Trophoblast cell (in vitro differentiated cells and primary cell): ENCODE measurements at regions not wholly inside any gene's neighbourhood (a gene's known extent, or its start where the extent isn't known, plus 50 kb on each side); places are given as distances from the start of the nearest gene placed in this dataset.

Experiments
- DNase-seq, 2 donors: peaks; one replicate each; pipeline ENCODE4 v3.0.0-alpha.2; 2016
- H2AFZ ChIP-seq: 2 replicates; pipeline ENCODE4 v1.6.1; 2013; ENCODE audit warnings: low read length, moderate library complexity, mild to moderate bottlenecking; ENCODE audit not compliant: insufficient read depth, poor library complexity
- H2AK5ac ChIP-seq: 2 replicates; pipeline ENCODE4 v1.6.1; 2013; ENCODE audit warnings: mild to moderate bottlenecking, low read length
- H2BK120ac ChIP-seq: 2 replicates; pipeline ENCODE4 v1.6.1; 2013; ENCODE audit warnings: low read length, mild to moderate bottlenecking, moderate library complexity; ENCODE audit not compliant: insufficient read depth, poor library complexity
- H2BK12ac ChIP-seq: 2 replicates; pipeline ENCODE4 v1.6.1; 2013; ENCODE audit warnings: mild to moderate bottlenecking, low read length, moderate library complexity
- H2BK5ac ChIP-seq: 2 replicates; pipeline ENCODE4 v1.6.1; 2013; ENCODE audit warnings: low read length, low read depth, moderate library complexity, mild to moderate bottlenecking; ENCODE audit not compliant: poor library complexity
- H3K14ac ChIP-seq: 2 replicates; pipeline ENCODE4 v1.6.1; 2013; ENCODE audit warnings: mild to moderate bottlenecking, low read length
- H3K18ac ChIP-seq: 2 replicates; pipeline ENCODE4 v1.6.1; 2013; ENCODE audit warnings: mild to moderate bottlenecking, low read length
- H3K23ac ChIP-seq: 2 replicates; pipeline ENCODE4 v1.6.1; 2013; ENCODE audit warnings: low read length
- H3K27ac ChIP-seq: 2 replicates; pipeline ENCODE4 v1.5.1; 2013; ENCODE audit warnings: low read depth, mild to moderate bottlenecking, inconsistent platforms, low read length, moderate library complexity
- H3K27me3 ChIP-seq: 2 replicates; pipeline ENCODE4 v1.6.1; 2013; ENCODE audit warnings: inconsistent platforms, mild to moderate bottlenecking, low read length, moderate library complexity; ENCODE audit not compliant: insufficient read depth
- H3K36me3 ChIP-seq, 2 experiments: 1 replicate in 1 of 2; 2 replicates in 1 of 2; pipeline ENCODE4 v1.6.1; 2013; ENCODE audit warnings: low read length in 2 of 2, mild to moderate bottlenecking in 2 of 2, moderate library complexity in 1 of 2; ENCODE audit not compliant: insufficient read depth in 2 of 2, control insufficient read depth in 1 of 2
- H3K4ac ChIP-seq: 2 replicates; pipeline ENCODE4 v1.6.1; 2013; ENCODE audit warnings: low read depth, mild to moderate bottlenecking, low read length, moderate library complexity
- H3K4me1 ChIP-seq, 2 experiments: 1 replicate in 1 of 2; 2 replicates in 1 of 2; pipeline ENCODE4 v1.6.1; 2013; ENCODE audit warnings: low read length in 2 of 2, mild to moderate bottlenecking in 2 of 2, moderate library complexity in 1 of 2; ENCODE audit not compliant: insufficient read depth in 2 of 2, control insufficient read depth in 1 of 2
- H3K4me2 ChIP-seq: 2 replicates; pipeline ENCODE4 v1.6.1; 2013; ENCODE audit warnings: inconsistent platforms, mild to moderate bottlenecking, low read length, moderate library complexity
- H3K4me3 ChIP-seq: 2 replicates; pipeline ENCODE4 v1.5.1; 2013; ENCODE audit warnings: mild to moderate bottlenecking, low read depth, low read length, inconsistent platforms
- H3K79me1 ChIP-seq: one replicate; pipeline ENCODE4 v1.6.1; 2013; ENCODE audit warnings: low read length
- H3K79me2 ChIP-seq: 2 replicates; pipeline ENCODE4 v1.6.1; 2013; ENCODE audit warnings: low read length, mild to moderate bottlenecking; ENCODE audit not compliant: control insufficient read depth, insufficient read depth, poor library complexity
- H3K9ac ChIP-seq: 2 replicates; pipeline ENCODE4 v1.6.1; 2013; ENCODE audit warnings: mild to moderate bottlenecking, low read length
- H3K9me3 ChIP-seq: 2 replicates; pipeline ENCODE4 v1.6.1; 2013; ENCODE audit warnings: low read depth, mild to moderate bottlenecking, control low read depth, inconsistent platforms, low read length; ENCODE audit not compliant: insufficient read depth
- H4K12ac ChIP-seq: 2 replicates; pipeline ENCODE4 v1.6.1; 2013; ENCODE audit warnings: low read depth, mild to moderate bottlenecking, low read length, moderate library complexity
- H4K8ac ChIP-seq: 2 replicates; pipeline ENCODE4 v1.6.1; 2013; ENCODE audit warnings: low read depth, mild to moderate bottlenecking, low read length, moderate library complexity
- H4K91ac ChIP-seq: one replicate; pipeline ENCODE4 v1.6.1; 2013; ENCODE audit warnings: low read depth, mild to moderate bottlenecking, low read length, moderate library complexity
- WGBS: extraction: QIAGEN DNeasy Blood & Tissue Kit; methylation state at CpG from one replicate; pipeline ENCODE4 v1.1.7; 2013; ENCODE audit warnings: missing lambda C conversion rate; ENCODE audit not compliant: insufficient read length, insufficient coverage; ENCODE audit errors: extremely low coverage; 5-methylcytosine and 5-hydroxymethylcytosine counted together

GRCh38 chr13:103810026-103810425 is 743.8 kb upstream of the SLC10A2 start:
- WGBS = no CpG with 5 or more reads among the region's 3 CpGs
- Histone ChIP-seq H3K9ac (no peak overlapping the region), H3K4ac (no peak overlapping the region)

DNA sequence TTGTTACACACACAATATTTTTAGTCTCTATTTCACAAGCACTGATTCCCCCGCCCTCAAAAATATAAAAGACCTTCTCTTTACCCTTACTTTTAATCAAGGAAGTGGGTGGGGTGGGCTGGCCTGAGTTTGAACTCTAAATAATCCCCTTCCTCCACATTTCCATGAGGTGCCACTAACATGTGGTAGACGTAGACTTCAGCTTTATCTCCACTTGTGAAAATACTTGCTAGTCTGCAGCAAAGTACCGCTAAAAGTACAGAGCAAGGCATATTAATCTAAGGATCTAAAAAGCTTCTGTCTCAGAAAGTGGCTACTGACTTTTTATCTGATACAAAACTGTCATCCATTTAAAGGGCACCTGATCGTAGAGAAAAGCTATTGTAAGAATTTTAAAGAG is 739.6 kb upstream of the SLC10A2 start:
- no CpG with 5 or more reads among the region's 4 CpGs for WGBS
- no peak overlapping the region for H4K8ac ChIP-seq

More at GRCh38 chr13:103810026-103810425, 743.8 kb upstream of the SLC10A2 start:
- H4K12ac ChIP-seq = no peak overlapping the region
- H3K79me1 ChIP-seq = no peaks in the 10 kb centered on the region
- H2BK120ac ChIP-seq = no peak overlapping the region
- no peak overlapping the region for H2AFZ ChIP-seq
- no peak overlapping the region for H3K14ac ChIP-seq
- H3K9me3 ChIP-seq = peaks cover 2% of the 10 kb centered on the region
- H3K27ac ChIP-seq = no peak overlapping the region
- no peak overlapping the region for H2BK5ac ChIP-seq
- H3K36me3 ChIP-seq = no peaks in the 10 kb centered on the region
- H3K4me1 ChIP-seq = no peaks in the 10 kb centered on the region
- no peak overlapping the region for H4K8ac ChIP-seq
- no peak overlapping the region for H4K91ac ChIP-seq
- no peaks in the 10 kb centered on the region for H3K27me3 ChIP-seq
- no peak overlapping the region for H2AK5ac ChIP-seq
- H3K18ac ChIP-seq = no peak overlapping the region
- H3K4me2 ChIP-seq = no peak overlapping the region
- H3K23ac ChIP-seq = no peak overlapping the region
- H2BK12ac ChIP-seq = no peak overlapping the region
- no peak for DNase-seq
- no peak overlapping the region for H3K4me3 ChIP-seq
- no peaks in the 10 kb centered on the region for H3K79me2 ChIP-seq

GRCh38 chr13:103803349-103803748 is 737.1 kb upstream of the SLC10A2 start:
- Histone ChIP-seq H3K9me3 (no peaks in the 10 kb centered on the region), H2BK12ac (no peak overlapping the region), H4K12ac (no peak overlapping the region), H2BK120ac (no peak overlapping the region), H3K23ac (no peak overlapping the region), H3K27me3 (no peaks in the 10 kb centered on the region), H3K18ac (no peak overlapping the region), H3K4me1 (no peaks in the 10 kb centered on the region), H2BK5ac (no peak overlapping the region), H3K9ac (no peak overlapping the region), H2AFZ (no peak overlapping the region), H3K4me2 (no peak overlapping the region), H3K14ac (no peak overlapping the region), H3K4me3 (no peak overlapping the region), H4K8ac (no peak overlapping the region), H3K79me2 (no peaks in the 10 kb centered on the region), H3K4ac (no peak overlapping the region), H3K27ac (no peak overlapping the region), H3K36me3 (no peaks in the 10 kb centered on the region), H2AK5ac (no peak overlapping the region), H4K91ac (no peak overlapping the region), H3K79me1 (no peaks in the 10 kb centered on the region)
- DNase-seq = no peak
- WGBS = no CpG with 5 or more reads among the region's 2 CpGs

More for the DNA sequence above, 739.6 kb upstream of the SLC10A2 start:
- H3K23ac ChIP-seq = no peak overlapping the region
- H3K27ac ChIP-seq = no peak overlapping the region
- H3K27me3 ChIP-seq = no peaks in the 10 kb centered on the region
- H2AFZ ChIP-seq = no peak overlapping the region
- H2AK5ac ChIP-seq = no peak overlapping the region
- no peaks in the 10 kb centered on the region for H3K9me3 ChIP-seq
- H3K79me2 ChIP-seq = no peaks in the 10 kb centered on the region
- no peak overlapping the region for H3K4ac ChIP-seq
- DNase-seq = no peak
- H3K4me2 ChIP-seq = no peak overlapping the region
- no peaks in the 10 kb centered on the region for H3K79me1 ChIP-seq
- no peak overlapping the region for H4K91ac ChIP-seq
- no peak overlapping the region for H3K14ac ChIP-seq
- no peaks in the 10 kb centered on the region for H3K4me1 ChIP-seq
- H3K9ac ChIP-seq = no peak overlapping the region
- no peak overlapping the region for H3K4me3 ChIP-seq
- H2BK5ac ChIP-seq = no peak overlapping the region
- no peak overlapping the region for H2BK120ac ChIP-seq
- no peak overlapping the region for H2BK12ac ChIP-seq
- H4K12ac ChIP-seq = no peak overlapping the region
- no peak overlapping the region for H3K18ac ChIP-seq
- H3K36me3 ChIP-seq = no peaks in the 10 kb centered on the region

- Histone ChIP-seq H3K79me2 (no peaks in the 10 kb centered on the region), H3K4me3 (no peak overlapping the region), H2AK5ac (no peak overlapping the region), H3K4me2 (no peak overlapping the region), H4K8ac (no peak overlapping the region), H3K4ac (no peak overlapping the region), H3K79me1 (no peaks in the 10 kb centered on the region), H2BK12ac (no peak overlapping the region), H2BK5ac (no peak overlapping the region), H3K23ac (no peak overlapping the region), H4K12ac (no peak overlapping the region), H3K27me3 (no peaks in the 10 kb centered on the region), H3K18ac (no peak overlapping the region), H4K91ac (no peak overlapping the region), H3K14ac (no peak overlapping the region), H3K36me3 (no peaks in the 10 kb centered on the region), H2BK120ac (no peak overlapping the region), H2AFZ (no peak overlapping the region), H3K9me3 (peaks cover 2% of the 10 kb centered on the region), H3K4me1 (no peaks in the 10 kb centered on the region), H3K27ac (no peak overlapping the region), H3K9ac (no peak overlapping the region)
- no CpG with 5 or more reads among the region's 5 CpGs for WGBS
- no peak for DNase-seq
Measured at GRCh38 chr13:103799028-103799427, 732.8 kb upstream of the SLC10A2 start.
